ENCODE measurements at regions not wholly inside any gene's neighbourhood (a gene's known extent, or its start where the extent isn't known, plus 50 kb on each side); places are given as distances from the start of the nearest gene placed in this dataset.
"Not testable (repeated sequence)": the region's sequence is repeated elsewhere in the genome, so short reads cannot be mapped to it uniquely, and the experiment has no call there.

DNA sequence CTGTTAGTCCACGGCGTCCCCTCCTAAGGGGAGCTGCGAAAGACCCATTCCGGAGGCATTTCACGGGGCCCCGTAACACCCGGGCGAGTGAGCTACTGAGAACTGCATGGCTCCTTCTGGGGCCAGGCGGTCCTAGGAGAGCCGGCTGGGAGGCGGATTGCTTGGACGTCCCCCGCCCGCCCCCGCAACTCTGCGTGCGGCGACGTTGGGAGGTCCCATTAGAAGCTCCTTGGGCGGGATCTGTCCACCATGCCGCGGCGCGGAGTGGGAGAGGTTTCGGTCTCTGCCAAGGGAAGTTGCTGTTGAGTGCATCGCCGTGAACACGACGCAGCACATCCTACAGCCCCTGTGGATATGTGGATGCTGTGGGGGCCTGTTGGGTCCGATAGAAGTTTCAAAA lies 85.4 kb upstream of the IGFBP7 start:
- WGBS, 2 donors: 69 to 79% methylated on average over 30 of the region's 30 CpGs
- Histone ChIP-seq H3K36me3 (ENCODE audit: control insufficient read depth in 2 of 2, insufficient read depth in 2 of 2, low read length in 1 of 2) (no peaks in the 10 kb centered on the region), H3K4me1 (ENCODE audit: control insufficient read depth in 2 of 2, insufficient read depth in 2 of 2, low read length in 1 of 2) (no peaks in the 10 kb centered on the region), H3K27ac (ENCODE audit: low read depth in 2 of 2, low read length in 1 of 2) (no peak overlapping the region), H3K9me3 (ENCODE audit: control insufficient read depth in 2 of 2, insufficient read depth in 1 of 2, low read depth in 1 of 2, low read length in 1 of 2) (no peaks in the 10 kb centered on the region), H3K27me3 (ENCODE audit: control insufficient read depth in 1 of 2, insufficient read depth in 2 of 2, low read length in 2 of 2) (no peaks in the 10 kb centered on the region), H3K4me3 (ENCODE audit: low read depth in 1 of 2, low read length in 2 of 2) (no peak overlapping the region)

GRCh38 chr4:57194068-57194611 lies 84.0 kb upstream of the IGFBP7 start:
- no peak overlapping the region for H3K4me3 ChIP-seq (ENCODE audit: low read depth in 1 of 2, low read length in 2 of 2)
- 64 to 66% methylated on average over 18 to 20 of the region's 20 CpGs for WGBS, 2 donors

GRCh38 chr4:57193209-57193810 lies 83.1 kb upstream of the IGFBP7 start:
- no peak overlapping the region for H3K27ac ChIP-seq (ENCODE audit: low read depth in 2 of 2, low read length in 1 of 2)
- no peaks in the 10 kb centered on the region for H3K4me1 ChIP-seq (ENCODE audit: control insufficient read depth in 2 of 2, insufficient read depth in 2 of 2, low read length in 1 of 2)
- H3K27me3 ChIP-seq (ENCODE audit: control insufficient read depth in 1 of 2, insufficient read depth in 2 of 2, low read length in 2 of 2): no peaks in the 10 kb centered on the region
- H3K9me3 ChIP-seq (ENCODE audit: control insufficient read depth in 2 of 2, insufficient read depth in 1 of 2, low read depth in 1 of 2, low read length in 1 of 2): no peaks in the 10 kb centered on the region
- WGBS, 2 donors: 90 to 94% methylated on average over 3 of the region's 3 CpGs
- H3K36me3 ChIP-seq (ENCODE audit: control insufficient read depth in 2 of 2, insufficient read depth in 2 of 2, low read length in 1 of 2): no peaks in the 10 kb centered on the region
- no peak overlapping the region for H3K4me3 ChIP-seq (ENCODE audit: low read depth in 1 of 2, low read length in 2 of 2)

More at GRCh38 chr4:57194068-57194611, 84.0 kb upstream of the IGFBP7 start:
- Histone ChIP-seq H3K27me3 (ENCODE audit: control insufficient read depth in 1 of 2, insufficient read depth in 2 of 2, low read length in 2 of 2) (no peaks in the 10 kb centered on the region), H3K27ac (ENCODE audit: low read depth in 2 of 2, low read length in 1 of 2) (no peak overlapping the region), H3K4me1 (ENCODE audit: control insufficient read depth in 2 of 2, insufficient read depth in 2 of 2, low read length in 1 of 2) (no peaks in the 10 kb centered on the region), H3K36me3 (ENCODE audit: control insufficient read depth in 2 of 2, insufficient read depth in 2 of 2, low read length in 1 of 2) (no peaks in the 10 kb centered on the region), H3K9me3 (ENCODE audit: control insufficient read depth in 2 of 2, insufficient read depth in 1 of 2, low read depth in 1 of 2, low read length in 1 of 2) (no peaks in the 10 kb centered on the region)

- H3K27ac ChIP-seq (ENCODE audit: low read depth in 2 of 2, low read length in 1 of 2): no peak overlapping the region
- H3K4me1 ChIP-seq (ENCODE audit: control insufficient read depth in 2 of 2, insufficient read depth in 2 of 2, low read length in 1 of 2): no peaks in the 10 kb centered on the region
- 51 to 53% methylated on average over 1 of the region's 1 CpG for WGBS, 2 donors
- no peaks in the 10 kb centered on the region for H3K36me3 ChIP-seq (ENCODE audit: control insufficient read depth in 2 of 2, insufficient read depth in 2 of 2, low read length in 1 of 2)
- H3K9me3 ChIP-seq (ENCODE audit: control insufficient read depth in 2 of 2, insufficient read depth in 1 of 2, low read depth in 1 of 2, low read length in 1 of 2): no peaks in the 10 kb centered on the region
- H3K27me3 ChIP-seq (ENCODE audit: control insufficient read depth in 1 of 2, insufficient read depth in 2 of 2, low read length in 2 of 2): no peaks in the 10 kb centered on the region
- no peak overlapping the region for H3K4me3 ChIP-seq (ENCODE audit: low read depth in 1 of 2, low read length in 2 of 2)
Observed at GRCh38 chr4:57191523-57192034, 81.4 kb upstream of the IGFBP7 start.

DNA sequence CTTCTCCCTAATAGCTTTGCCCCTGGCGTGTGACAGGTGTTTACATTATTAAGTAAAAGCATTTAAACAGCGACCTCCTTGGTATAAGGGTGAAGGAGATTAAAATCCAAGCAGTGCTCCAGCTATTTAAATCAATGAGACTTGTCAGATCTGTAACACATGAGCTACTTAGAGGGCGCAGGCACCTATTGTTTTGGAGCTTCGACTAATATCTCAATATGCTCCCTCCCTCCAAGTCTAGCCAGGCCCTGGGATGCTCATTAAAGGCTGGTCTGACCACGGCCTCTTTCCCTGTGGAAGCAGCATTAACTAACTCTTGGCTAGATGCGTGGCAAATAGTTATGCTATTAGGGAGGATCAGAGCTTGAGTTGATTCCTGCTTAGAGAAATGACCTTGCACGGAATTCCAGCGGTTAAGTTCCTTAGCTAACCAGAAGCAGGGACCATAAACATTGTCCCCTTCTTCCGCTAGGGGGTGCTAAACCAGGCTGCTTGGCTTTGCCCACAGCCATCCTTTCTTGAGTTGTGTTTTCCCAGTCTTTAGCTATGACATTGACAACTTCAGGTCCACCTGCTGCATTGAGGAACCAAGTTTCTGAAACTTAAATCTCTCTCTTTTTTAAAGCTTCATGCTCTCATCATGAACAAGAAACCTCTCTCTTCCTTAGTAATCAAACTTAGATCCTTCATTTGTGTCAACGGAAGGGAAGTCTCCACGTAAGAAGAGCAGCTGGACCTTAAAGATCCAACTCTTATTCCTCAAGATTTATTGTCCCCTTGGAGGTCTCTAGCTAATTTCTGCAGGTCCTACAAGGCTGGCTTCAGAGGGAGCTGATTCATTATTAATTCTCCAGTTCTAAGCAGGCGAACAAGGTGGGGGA lies 80.7 kb upstream of the IGFBP7 start:
- H3K4me3 ChIP-seq (ENCODE audit: low read depth in 1 of 2, low read length in 2 of 2): no peak overlapping the region
- no peaks in the 10 kb centered on the region for H3K4me1 ChIP-seq (ENCODE audit: control insufficient read depth in 2 of 2, insufficient read depth in 2 of 2, low read length in 1 of 2)
- whole genome bisulfite sequencing, 2 donors: 52 to 64% methylated on average over 12 of the region's 12 CpGs
- no peak overlapping the region for H3K27ac ChIP-seq (ENCODE audit: low read depth in 2 of 2, low read length in 1 of 2)
- H3K36me3 ChIP-seq (ENCODE audit: control insufficient read depth in 2 of 2, insufficient read depth in 2 of 2, low read length in 1 of 2): no peaks in the 10 kb centered on the region
- no peaks in the 10 kb centered on the region for H3K27me3 ChIP-seq (ENCODE audit: control insufficient read depth in 1 of 2, insufficient read depth in 2 of 2, low read length in 2 of 2)
- no peaks in the 10 kb centered on the region for H3K9me3 ChIP-seq (ENCODE audit: control insufficient read depth in 2 of 2, insufficient read depth in 1 of 2, low read depth in 1 of 2, low read length in 1 of 2)

GRCh38 chr4:57187246-57187645 lies 77.1 kb upstream of the IGFBP7 start:
- no peaks in the 10 kb centered on the region for H3K9me3 ChIP-seq (ENCODE audit: control insufficient read depth in 2 of 2, insufficient read depth in 1 of 2, low read depth in 1 of 2, low read length in 1 of 2)
- WGBS, 2 donors: 43 to 47% methylated on average over 4 of the region's 4 CpGs
- H3K27me3 ChIP-seq (ENCODE audit: control insufficient read depth in 1 of 2, insufficient read depth in 2 of 2, low read length in 2 of 2): no peaks in the 10 kb centered on the region
- no peak overlapping the region for H3K4me3 ChIP-seq (ENCODE audit: low read depth in 1 of 2, low read length in 2 of 2)
- no peaks in the 10 kb centered on the region for H3K36me3 ChIP-seq (ENCODE audit: control insufficient read depth in 2 of 2, insufficient read depth in 2 of 2, low read length in 1 of 2)
- no peaks in the 10 kb centered on the region for H3K4me1 ChIP-seq (ENCODE audit: control insufficient read depth in 2 of 2, insufficient read depth in 2 of 2, low read length in 1 of 2)
- no peak overlapping the region for H3K27ac ChIP-seq (ENCODE audit: low read depth in 2 of 2, low read length in 1 of 2)

DNA sequence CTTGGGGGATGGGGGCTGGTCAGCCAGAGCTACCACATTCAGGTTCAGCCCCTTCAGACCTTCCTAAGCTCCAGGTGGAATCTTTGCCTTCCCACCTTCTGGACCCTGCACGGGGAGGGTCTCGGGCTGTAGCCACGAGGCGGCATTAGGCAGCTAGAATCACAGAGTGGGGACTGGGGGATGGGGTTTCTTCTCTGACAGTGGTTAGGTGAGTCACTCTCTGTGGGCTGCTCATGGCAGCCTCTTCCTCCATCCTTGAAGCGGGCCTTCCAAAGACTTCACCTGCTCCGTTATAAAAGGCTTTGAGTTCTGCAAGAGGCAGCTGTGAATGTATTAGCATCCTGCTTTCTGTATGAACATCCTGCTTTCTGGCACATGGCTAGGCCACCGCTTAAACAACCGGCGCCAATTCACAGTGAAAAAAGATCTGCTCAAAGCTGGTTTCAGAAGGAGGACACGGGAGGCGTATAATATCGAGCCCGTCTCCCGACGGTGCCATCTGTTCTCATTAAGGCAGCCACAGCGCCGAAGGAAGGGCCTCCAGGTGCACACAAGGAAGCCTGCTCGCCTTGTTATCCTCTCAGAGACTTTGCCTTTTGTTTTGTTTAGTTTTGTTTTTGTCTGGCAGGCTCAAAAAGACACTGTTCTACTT lies 74.3 kb upstream of the IGFBP7 start:
- Histone ChIP-seq H3K27me3 (ENCODE audit: control insufficient read depth in 1 of 2, insufficient read depth in 2 of 2, low read length in 2 of 2) (no peaks in the 10 kb centered on the region), H3K4me3 (ENCODE audit: low read depth in 1 of 2, low read length in 2 of 2) (no peak overlapping the region), H3K36me3 (ENCODE audit: control insufficient read depth in 2 of 2, insufficient read depth in 2 of 2, low read length in 1 of 2) (no peaks in the 10 kb centered on the region), H3K27ac (ENCODE audit: low read depth in 2 of 2, low read length in 1 of 2) (no peak overlapping the region), H3K4me1 (ENCODE audit: control insufficient read depth in 2 of 2, insufficient read depth in 2 of 2, low read length in 1 of 2) (no peaks in the 10 kb centered on the region), H3K9me3 (ENCODE audit: control insufficient read depth in 2 of 2, insufficient read depth in 1 of 2, low read depth in 1 of 2, low read length in 1 of 2) (no peaks in the 10 kb centered on the region)
- 92 to 95% methylated on average over 18 of the region's 18 CpGs for WGBS, 2 donors

DNA sequence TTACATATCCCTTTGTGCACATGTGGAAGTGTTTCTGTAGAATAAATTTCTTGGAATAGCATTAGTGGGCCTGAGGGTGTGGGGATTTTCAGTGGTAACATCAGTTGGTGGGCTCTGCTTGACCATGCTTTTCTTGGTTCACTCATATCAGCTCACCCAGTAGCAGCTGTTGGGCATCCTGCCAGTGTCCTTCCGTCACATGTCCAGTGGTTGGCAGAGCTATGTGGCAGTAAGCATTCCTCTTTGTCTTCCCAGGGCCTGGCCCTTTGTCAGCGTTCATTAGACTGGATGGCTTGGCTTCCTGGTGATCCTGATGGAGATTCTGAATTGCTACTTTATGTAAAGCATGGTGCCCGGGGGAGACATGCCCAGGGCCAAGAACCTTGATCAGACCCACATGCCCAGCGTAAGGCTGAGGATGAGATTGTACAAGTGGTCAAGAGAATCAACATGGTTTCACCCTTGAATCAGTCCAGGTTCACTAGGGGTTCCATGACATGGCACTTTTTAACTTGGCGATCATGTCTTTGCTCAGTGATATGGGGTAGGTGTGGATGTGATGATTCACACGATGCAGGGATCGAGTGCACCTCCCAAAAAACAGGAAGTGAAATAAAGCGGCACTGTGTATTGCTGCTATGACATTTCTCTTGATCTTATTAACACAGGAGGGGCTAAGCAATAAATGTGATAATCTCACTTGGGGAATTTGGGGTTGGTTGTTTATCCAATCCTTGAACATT lies 72.1 kb upstream of the IGFBP7 start:
- Histone ChIP-seq H3K4me1 (ENCODE audit: control insufficient read depth in 2 of 2, insufficient read depth in 2 of 2, low read length in 1 of 2) (no peaks in the 10 kb centered on the region), H3K27me3 (ENCODE audit: control insufficient read depth in 1 of 2, insufficient read depth in 2 of 2, low read length in 2 of 2) (no peaks in the 10 kb centered on the region), H3K9me3 (ENCODE audit: control insufficient read depth in 2 of 2, insufficient read depth in 1 of 2, low read depth in 1 of 2, low read length in 1 of 2) (no peaks in the 10 kb centered on the region), H3K27ac (ENCODE audit: low read depth in 2 of 2, low read length in 1 of 2) (no peak overlapping the region), H3K36me3 (ENCODE audit: control insufficient read depth in 2 of 2, insufficient read depth in 2 of 2, low read length in 1 of 2) (no peaks in the 10 kb centered on the region), H3K4me3 (ENCODE audit: low read depth in 1 of 2, low read length in 2 of 2) (no peak overlapping the region)
- WGBS, 2 donors: 81 to 86% methylated on average over 8 of the region's 8 CpGs

GRCh38 chr4:57173136-57173535 lies 63.0 kb upstream of the IGFBP7 start:
- H3K27ac ChIP-seq (ENCODE audit: low read depth in 2 of 2, low read length in 1 of 2); H3K4me3 ChIP-seq (ENCODE audit: low read depth in 1 of 2, low read length in 2 of 2); H3K4me1 ChIP-seq (ENCODE audit: control insufficient read depth in 2 of 2, insufficient read depth in 2 of 2, low read length in 1 of 2); H3K9me3 ChIP-seq (ENCODE audit: control insufficient read depth in 2 of 2, insufficient read depth in 1 of 2, low read depth in 1 of 2, low read length in 1 of 2); H3K27me3 ChIP-seq (ENCODE audit: control insufficient read depth in 1 of 2, insufficient read depth in 2 of 2, low read length in 2 of 2); H3K36me3 ChIP-seq (ENCODE audit: control insufficient read depth in 2 of 2, insufficient read depth in 2 of 2, low read length in 1 of 2): not testable (repeated sequence)
- WGBS, 2 donors: 95 to 97% methylated on average over 20 to 30 of the region's 30 CpGs

Measured in esophagus (tissue), 2 donors.